ENCODE measurements at regions not wholly inside any gene's neighbourhood (a gene's known extent, or its start where the extent isn't known, plus 50 kb on each side); places are given as distances from the start of the nearest gene placed in this dataset.
A peak's percentile ranks its signal among the peaks of the same experiment; 100 is the strongest.

DNA sequence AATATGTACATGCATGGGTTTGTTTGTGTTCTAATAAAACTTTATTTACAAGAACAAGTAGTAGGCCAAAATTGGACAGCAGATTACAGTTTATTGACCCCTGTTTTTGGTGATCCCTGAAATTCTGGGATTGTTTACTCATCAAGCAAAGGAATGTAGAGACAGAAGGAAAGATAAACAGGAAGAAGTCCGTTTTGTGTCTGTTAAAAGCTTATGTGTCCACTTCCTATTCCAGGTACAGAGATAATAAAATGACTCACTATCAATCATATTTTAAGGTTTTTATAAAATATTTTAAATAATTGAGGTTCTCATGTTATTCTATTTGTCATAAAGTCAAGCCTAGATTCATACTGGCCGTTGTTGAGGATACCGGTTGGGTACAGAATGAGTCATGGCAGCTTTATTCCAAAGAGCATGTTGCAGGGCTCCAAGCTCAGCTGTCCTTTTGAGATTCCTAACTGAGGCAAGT is 214.9 kb upstream of the DAB2 start:
- Histone ChIP-seq H3K9me3 (ENCODE audit: control insufficient read depth, low read depth, low read length) (no peaks in the 10 kb centered on the region), H3K36me3 (ENCODE audit: control insufficient read depth, insufficient read depth, low read length) (no peaks in the 10 kb centered on the region), H3K27ac (ENCODE audit: low read length) (no peak overlapping the region), H3K27me3 (ENCODE audit: control insufficient read depth, insufficient read depth, low read length) (no peaks in the 10 kb centered on the region), H3K4me1 (ENCODE audit: control insufficient read depth, insufficient read depth, low read length) (no peaks in the 10 kb centered on the region), H3K4me3 (ENCODE audit: low read length) (no peak overlapping the region)
- WGBS (ENCODE audit: insufficient coverage, low lambda C conversion rate) = 71% methylated on average over 1 of the region's 3 CpGs
- no peak for DNase-seq

DNA sequence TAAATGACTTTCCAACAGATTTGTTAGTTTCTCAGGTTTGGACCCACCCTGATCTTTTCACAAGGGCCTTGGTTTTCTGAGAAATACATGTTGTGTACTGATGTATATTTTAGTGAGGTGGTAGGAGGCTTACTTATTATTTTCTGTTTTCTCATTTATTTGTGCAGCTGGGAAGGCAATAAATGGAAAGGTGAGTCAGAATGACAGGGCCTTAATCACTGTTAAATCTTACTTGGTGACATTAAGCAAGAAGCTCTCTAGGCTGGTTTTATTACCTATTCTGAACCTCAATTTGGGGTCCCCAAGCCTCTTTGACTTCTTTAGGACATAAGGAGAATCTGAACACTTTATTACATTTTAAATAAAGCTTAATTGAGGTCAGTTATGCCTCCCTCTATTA is 214.0 kb upstream of the DAB2 start:
- no peak overlapping the region for H3K4me3 ChIP-seq (ENCODE audit: low read length)
- DNase-seq = peak in 1 of 2 donors; percentile 31

DNA sequence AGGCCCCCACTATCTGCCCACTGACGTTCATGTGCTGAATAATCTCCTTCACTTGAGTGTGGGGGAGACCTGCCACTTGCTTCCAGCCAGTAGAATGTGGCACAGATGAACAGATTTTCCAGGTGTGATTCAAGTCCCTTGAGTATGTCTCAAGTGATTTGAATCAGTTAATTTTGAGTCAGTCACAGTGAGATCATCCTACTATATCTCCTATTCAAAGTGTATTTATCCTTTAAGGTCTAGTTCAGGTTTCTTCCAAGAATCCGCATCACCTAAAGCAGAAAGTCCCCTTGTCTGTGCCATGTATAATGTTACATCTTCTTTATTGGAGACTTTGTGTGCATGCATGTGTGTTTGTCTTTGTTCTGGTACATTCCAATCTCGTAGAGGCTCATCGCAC is 208.3 kb upstream of the DAB2 start:
- Histone ChIP-seq H3K36me3 (ENCODE audit: control insufficient read depth, insufficient read depth, low read length) (no peaks in the 10 kb centered on the region), H3K27me3 (ENCODE audit: control insufficient read depth, insufficient read depth, low read length) (no peaks in the 10 kb centered on the region), H3K27ac (ENCODE audit: low read length) (no peak overlapping the region), H3K4me3 (ENCODE audit: low read length) (no peak overlapping the region), H3K4me1 (ENCODE audit: control insufficient read depth, insufficient read depth, low read length) (no peaks in the 10 kb centered on the region), H3K9me3 (ENCODE audit: control insufficient read depth, low read depth, low read length) (no peaks in the 10 kb centered on the region)
- no peak for DNase-seq
- WGBS (ENCODE audit: insufficient coverage, low lambda C conversion rate) = no CpG with 5 or more reads among the region's 4 CpGs

More for the DNA sequence above, 214.0 kb upstream of the DAB2 start:
- Histone ChIP-seq H3K9me3 (ENCODE audit: control insufficient read depth, low read depth, low read length) (no peaks in the 10 kb centered on the region), H3K36me3 (ENCODE audit: control insufficient read depth, insufficient read depth, low read length) (no peaks in the 10 kb centered on the region), H3K27me3 (ENCODE audit: control insufficient read depth, insufficient read depth, low read length) (no peaks in the 10 kb centered on the region), H3K4me1 (ENCODE audit: control insufficient read depth, insufficient read depth, low read length) (no peaks in the 10 kb centered on the region), H3K27ac (ENCODE audit: low read length) (no peak overlapping the region)

DNA sequence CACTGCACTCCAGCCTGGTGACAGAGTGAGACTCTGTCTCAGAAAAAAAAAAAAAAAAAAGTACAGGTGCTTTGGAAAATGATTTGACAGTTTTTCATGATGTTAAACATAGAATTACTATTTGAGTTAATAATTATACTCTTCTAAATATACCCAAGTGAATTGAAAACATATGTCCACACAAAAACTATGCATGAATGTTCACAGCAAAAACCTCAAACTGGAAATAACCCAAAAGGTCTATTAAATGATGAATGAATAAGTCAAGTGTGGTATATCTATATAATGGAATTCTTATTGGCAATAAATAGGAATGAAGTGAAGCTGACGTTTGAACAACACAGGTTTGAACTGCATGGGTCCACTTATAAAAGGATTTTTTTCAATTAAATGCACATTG is 207.2 kb upstream of the DAB2 start:
- DNase-seq = no peak
- no peaks in the 10 kb centered on the region for H3K9me3 ChIP-seq (ENCODE audit: control insufficient read depth, low read depth, low read length)
- 100% methylated on average over 1 of the region's 1 CpG for whole genome bisulfite sequencing (ENCODE audit: insufficient coverage, low lambda C conversion rate)
- H3K27me3 ChIP-seq (ENCODE audit: control insufficient read depth, insufficient read depth, low read length) = no peaks in the 10 kb centered on the region
- H3K36me3 ChIP-seq (ENCODE audit: control insufficient read depth, insufficient read depth, low read length) = no peaks in the 10 kb centered on the region
- no peak overlapping the region for H3K27ac ChIP-seq (ENCODE audit: low read length)
- no peaks in the 10 kb centered on the region for H3K4me1 ChIP-seq (ENCODE audit: control insufficient read depth, insufficient read depth, low read length)
- no peak overlapping the region for H3K4me3 ChIP-seq (ENCODE audit: low read length)

DNA sequence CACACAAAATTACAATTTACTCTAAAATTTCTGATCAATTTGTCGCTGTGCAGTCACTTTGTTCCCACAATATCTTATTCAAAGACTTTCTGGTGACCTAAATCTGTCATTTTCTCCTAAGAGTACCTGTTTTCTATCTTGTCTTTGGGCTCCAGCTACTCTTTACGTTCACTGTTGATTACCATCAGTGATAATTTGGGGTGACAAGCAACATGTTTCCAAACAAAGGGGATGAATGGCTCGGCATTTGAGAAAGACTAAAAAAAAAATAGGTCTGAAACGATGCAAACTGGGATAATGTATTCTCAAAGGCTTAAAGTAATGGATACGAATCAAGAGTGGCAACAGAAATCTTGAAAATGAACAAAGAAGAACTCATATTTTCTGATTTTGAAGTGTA is 205.2 kb upstream of the DAB2 start:
- H3K9me3 ChIP-seq (ENCODE audit: control insufficient read depth, low read depth, low read length) = no peaks in the 10 kb centered on the region
- 78% methylated on average over 4 of the region's 5 CpGs for WGBS (ENCODE audit: insufficient coverage, low lambda C conversion rate)
- peaks cover 13% of the 10 kb centered on the region for H3K4me1 ChIP-seq (ENCODE audit: control insufficient read depth, insufficient read depth, low read length)

DNA sequence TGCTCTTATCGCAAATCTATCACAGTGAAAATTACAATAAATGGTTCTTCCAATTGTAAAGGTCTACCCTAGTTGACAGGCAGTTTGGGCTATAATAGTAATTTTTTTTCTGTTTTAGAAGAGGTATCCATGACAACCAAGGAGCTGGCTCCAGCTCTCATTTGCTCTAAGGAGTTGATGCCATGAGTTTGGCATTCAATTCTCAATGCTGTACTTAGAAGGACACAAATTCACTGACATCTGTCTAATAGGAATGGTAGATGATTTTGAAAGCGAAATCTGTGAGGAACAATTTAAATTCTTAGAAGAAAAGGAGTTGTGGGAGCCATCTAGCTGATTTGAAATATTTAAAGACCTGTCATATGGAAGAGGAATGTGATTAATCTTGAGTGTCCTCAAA is 203.6 kb upstream of the DAB2 start:
- H3K27me3 ChIP-seq (ENCODE audit: control insufficient read depth, insufficient read depth, low read length) = no peaks in the 10 kb centered on the region
- 71% methylated on average over 1 of the region's 2 CpGs for WGBS (ENCODE audit: insufficient coverage, low lambda C conversion rate)
- H3K36me3 ChIP-seq (ENCODE audit: control insufficient read depth, insufficient read depth, low read length) = no peaks in the 10 kb centered on the region
- H3K4me1 ChIP-seq (ENCODE audit: control insufficient read depth, insufficient read depth, low read length) = peaks cover 13% of the 10 kb centered on the region
- DNase-seq = no peak
- H3K27ac ChIP-seq (ENCODE audit: low read length) = no peak overlapping the region
- no peaks in the 10 kb centered on the region for H3K9me3 ChIP-seq (ENCODE audit: control insufficient read depth, low read depth, low read length)
- H3K4me3 ChIP-seq (ENCODE audit: low read length) = no peak overlapping the region

More for the DNA sequence above, 205.2 kb upstream of the DAB2 start:
- no peak for DNase-seq
- Histone ChIP-seq H3K4me3 (ENCODE audit: low read length) (no peak overlapping the region), H3K27ac (ENCODE audit: low read length) (no peak overlapping the region), H3K36me3 (ENCODE audit: control insufficient read depth, insufficient read depth, low read length) (no peaks in the 10 kb centered on the region), H3K27me3 (ENCODE audit: control insufficient read depth, insufficient read depth, low read length) (no peaks in the 10 kb centered on the region)

DNA sequence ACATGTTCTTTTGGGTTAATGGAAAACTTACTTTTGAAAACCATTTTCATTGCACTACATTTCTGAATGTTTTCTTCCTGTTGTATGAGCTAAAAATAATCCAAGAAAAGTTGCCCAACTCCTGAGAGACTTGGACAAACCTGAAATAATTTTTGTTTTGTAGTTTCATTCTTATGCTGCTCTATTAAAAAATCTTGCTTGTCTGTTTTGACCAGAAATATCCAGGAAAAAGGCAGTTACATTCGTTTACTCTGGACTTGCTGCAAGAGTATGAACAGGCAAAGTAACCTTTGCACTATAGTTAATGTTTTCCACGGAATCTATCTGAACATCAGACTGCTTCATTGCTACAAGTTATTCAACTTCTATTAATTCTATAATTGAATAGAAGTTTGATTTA is 200.1 kb upstream of the DAB2 start:
- no peak overlapping the region for H3K4me3 ChIP-seq (ENCODE audit: low read length)
- peaks cover 13% of the 10 kb centered on the region for H3K4me1 ChIP-seq (ENCODE audit: control insufficient read depth, insufficient read depth, low read length)
- peaks cover 5% of the 10 kb centered on the region for H3K9me3 ChIP-seq (ENCODE audit: control insufficient read depth, low read depth, low read length)
- H3K36me3 ChIP-seq (ENCODE audit: control insufficient read depth, insufficient read depth, low read length) = no peaks in the 10 kb centered on the region
- peak; percentile 73 to 88 for DNase-seq
- WGBS (ENCODE audit: insufficient coverage, low lambda C conversion rate) = no CpG with 5 or more reads among the region's 2 CpGs
- H3K27me3 ChIP-seq (ENCODE audit: control insufficient read depth, insufficient read depth, low read length) = no peaks in the 10 kb centered on the region
- H3K27ac ChIP-seq (ENCODE audit: low read length) = peak overlapping the region; percentile 89

DNA sequence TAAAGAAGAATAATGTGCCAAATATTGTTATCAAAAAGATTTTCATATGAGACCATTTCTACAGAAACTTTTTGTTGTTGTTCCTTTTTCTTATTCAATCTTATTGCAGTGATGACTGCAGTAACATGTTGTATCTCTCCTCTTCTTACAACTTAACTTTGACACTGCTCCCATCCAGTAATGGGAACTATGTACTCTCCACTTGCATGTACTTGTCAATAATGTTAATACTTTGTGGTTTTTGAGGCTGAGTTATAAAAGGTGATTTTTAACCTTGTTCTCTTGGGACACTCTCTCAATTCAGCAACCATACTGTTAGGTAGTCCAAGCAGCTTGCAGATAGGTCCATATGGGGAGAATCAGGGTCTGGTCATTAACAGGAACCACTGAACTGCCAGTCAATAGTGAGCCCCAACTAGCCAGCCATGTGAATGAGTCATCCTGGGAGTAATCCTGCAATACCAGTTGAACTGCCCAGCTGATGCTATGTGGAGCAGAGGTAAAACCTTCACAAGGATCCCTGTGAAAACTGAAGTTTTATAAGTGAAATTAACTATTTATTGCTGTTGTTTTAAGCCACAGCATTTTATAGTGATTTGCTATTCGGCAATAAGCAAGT is 199.6 kb upstream of the DAB2 start:
- H3K27me3 ChIP-seq (ENCODE audit: control insufficient read depth, insufficient read depth, low read length) = no peaks in the 10 kb centered on the region
- peak overlapping the region; percentile 89 for H3K27ac ChIP-seq (ENCODE audit: low read length)
- H3K36me3 ChIP-seq (ENCODE audit: control insufficient read depth, insufficient read depth, low read length) = no peaks in the 10 kb centered on the region
- WGBS (ENCODE audit: insufficient coverage, low lambda C conversion rate) = no CpG with 5 or more reads among the region's 1 CpG
- H3K9me3 ChIP-seq (ENCODE audit: control insufficient read depth, low read depth, low read length) = peaks cover 5% of the 10 kb centered on the region
- H3K4me3 ChIP-seq (ENCODE audit: low read length) = no peak overlapping the region
- DNase-seq = peak; percentile 88 to 94
- H3K4me1 ChIP-seq (ENCODE audit: control insufficient read depth, insufficient read depth, low read length) = peaks cover 14% of the 10 kb centered on the region

DNA sequence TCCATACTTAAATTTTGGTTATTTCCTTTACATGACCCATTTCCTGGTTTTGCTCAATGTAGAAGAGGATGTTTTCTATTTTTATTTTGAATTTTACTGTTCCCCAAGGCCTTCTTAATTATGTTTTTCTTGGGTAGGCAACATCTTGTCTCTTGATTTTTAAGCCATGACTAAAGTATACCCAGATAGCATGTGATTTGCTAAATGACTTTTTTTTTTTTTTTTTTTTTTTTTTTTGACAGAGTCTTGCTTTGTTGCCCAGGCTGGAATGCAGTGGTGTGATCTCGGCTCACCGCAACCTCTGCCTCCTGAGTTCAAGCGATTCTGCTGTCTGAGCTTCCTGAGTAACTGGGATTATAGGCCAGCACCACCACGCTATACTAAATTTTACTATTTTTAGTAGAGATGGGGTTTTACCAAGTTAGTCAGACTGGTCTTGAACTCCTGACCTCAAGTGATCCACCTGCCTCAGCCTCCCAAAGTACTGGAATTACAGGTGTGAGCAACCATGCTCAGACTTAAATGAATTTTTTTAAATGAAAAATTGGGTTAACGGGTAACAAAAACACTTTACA is 198.6 kb upstream of the DAB2 start:
- Histone ChIP-seq H3K4me1 (ENCODE audit: control insufficient read depth, insufficient read depth, low read length) (peaks cover 15% of the 10 kb centered on the region), H3K9me3 (ENCODE audit: control insufficient read depth, low read depth, low read length) (peaks cover 5% of the 10 kb centered on the region), H3K36me3 (ENCODE audit: control insufficient read depth, insufficient read depth, low read length) (no peaks in the 10 kb centered on the region), H3K27me3 (ENCODE audit: control insufficient read depth, insufficient read depth, low read length) (no peaks in the 10 kb centered on the region), H3K4me3 (ENCODE audit: low read length) (no peak overlapping the region), H3K27ac (ENCODE audit: low read length) (no peak overlapping the region)
- no peak for DNase-seq
- 83% methylated on average over 1 of the region's 5 CpGs for WGBS (ENCODE audit: insufficient coverage, low lambda C conversion rate)

DNA sequence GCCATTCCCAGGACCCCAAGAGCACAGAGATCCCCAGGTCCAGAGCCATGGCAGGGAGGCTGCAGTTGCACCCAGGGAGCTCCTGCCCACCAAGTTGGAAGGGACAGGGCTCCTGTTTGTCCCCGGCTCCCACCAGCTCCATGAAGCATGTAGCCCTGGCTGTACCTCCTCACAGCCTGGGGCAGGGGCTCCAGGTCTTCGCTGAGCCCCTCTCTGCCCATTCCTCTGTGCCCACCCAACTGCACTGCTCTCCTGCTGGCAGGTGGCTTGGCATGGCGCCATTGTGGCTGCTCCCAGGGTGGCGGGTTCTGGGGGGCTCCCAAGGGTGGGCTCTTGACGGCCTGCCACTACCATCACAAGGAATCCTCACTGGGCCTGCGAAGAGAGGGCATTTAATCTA is 197.5 kb upstream of the DAB2 start:
- no peak overlapping the region for H3K27ac ChIP-seq (ENCODE audit: low read length)
- no peak overlapping the region for H3K4me3 ChIP-seq (ENCODE audit: low read length)
- no peaks in the 10 kb centered on the region for H3K36me3 ChIP-seq (ENCODE audit: control insufficient read depth, insufficient read depth, low read length)
- 100% methylated on average over 1 of the region's 6 CpGs for WGBS (ENCODE audit: insufficient coverage, low lambda C conversion rate)
- DNase-seq = no peak
- H3K9me3 ChIP-seq (ENCODE audit: control insufficient read depth, low read depth, low read length) = peaks cover 5% of the 10 kb centered on the region
- H3K4me1 ChIP-seq (ENCODE audit: control insufficient read depth, insufficient read depth, low read length) = peaks cover 15% of the 10 kb centered on the region
- no peaks in the 10 kb centered on the region for H3K27me3 ChIP-seq (ENCODE audit: control insufficient read depth, insufficient read depth, low read length)

Data from large intestine (tissue), 3 donors.